SK-N-SH (cell line): ENCODE measurements at regions not wholly inside any gene's neighbourhood (a gene's known extent, or its start where the extent isn't known, plus 50 kb on each side); places are given as distances from the start of the nearest gene placed in this dataset.

ENCODE experiments used
- CTCF ChIA-PET: fragments of 300-600, 350-600 bp; formaldehyde crosslinking; extraction: SDS; loops from one replicate; lab custom pipeline; 2021; lab: Yijun Ruan, JAX
- POLR2A ChIA-PET: fragments of 350-600 bp; sonication (Branson Sonifier 250); formaldehyde crosslinking; extraction: SDS; loops from one replicate; lab custom pipeline; 2020; ENCODE audit warnings: antibody characterized with exemption, inconsistent platforms; lab: Yijun Ruan, JAX
- DNase-seq: peaks from one replicate; pipeline ENCODE4 v3.0.0; 2012
- H2AFZ ChIP-seq: fragments of 200-600 bp; sonication (generic); 2 replicates; pipeline ENCODE4 v1.8.1; 2016; ENCODE audit warnings: antibody characterized with exemption, mild to moderate bottlenecking, low read depth
- H3F3A ChIP-seq: fragments of 200-600 bp; sonication (generic); replicated peaks from 2 replicates; pipeline ENCODE3; 2016; ENCODE audit warnings: antibody characterized with exemption, mild to moderate bottlenecking; ENCODE audit not compliant: insufficient read depth
- H3K27ac ChIP-seq, 2 experiments: fragments of 200-500 bp in 1 of 2; fragments of 200-600 bp in 1 of 2; sonication (Bioruptor generic) in 1 of 2; sonication (generic), shearing (Covaris generic) in 1 of 2; 2 replicates each; pipeline versions ENCODE4 v1.5.1 to v1.6.1; 2014 to 2016; ENCODE audit warnings: low read depth in 2 of 2, inconsistent platforms in 1 of 2, low read length in 1 of 2, mild to moderate bottlenecking in 1 of 2, mixed read lengths in 1 of 2
- H3K27me3 ChIP-seq: fragments of 200-600 bp; sonication (generic), shearing (Covaris generic); 2 replicates; pipeline ENCODE4 v1.6.1; 2016; ENCODE audit warnings: mixed run types; ENCODE audit not compliant: insufficient read depth
- H3K36me3 ChIP-seq, 2 experiments: fragments of 200-500 bp in 1 of 2; fragments of 200-600 bp in 1 of 2; sonication (Bioruptor generic) in 1 of 2; sonication (generic) in 1 of 2; replicated peaks in 1 of 2; 2 replicates each; pipeline versions ENCODE3 to v1.5.1; 2014 to 2016; ENCODE audit warnings: low read length in 1 of 2, mild to moderate bottlenecking in 1 of 2; ENCODE audit not compliant: insufficient read depth in 2 of 2, control insufficient read depth in 1 of 2
- H3K4me1 ChIP-seq, 2 experiments: fragments of 200-500 bp in 1 of 2; fragments of 200-600 bp in 1 of 2; sonication (Bioruptor generic) in 1 of 2; sonication (generic), shearing (Covaris generic) in 1 of 2; 2 replicates each; pipeline versions ENCODE4 v1.5.1 to v1.6.1; 2014 to 2016; ENCODE audit warnings: low read depth in 1 of 2, low read length in 1 of 2, mixed run types in 1 of 2; ENCODE audit not compliant: insufficient read depth in 2 of 2, control insufficient read depth in 1 of 2
- H3K4me2 ChIP-seq: fragments of 200-600 bp; sonication (generic), shearing (Covaris generic); 2 replicates; pipeline ENCODE4 v1.6.1; 2017; ENCODE audit warnings: mixed run types
- H3K4me3 ChIP-seq, 2 experiments: fragments of 200-500 bp in 1 of 2; fragments of 200-600 bp in 1 of 2; sonication (Bioruptor generic) in 1 of 2; sonication (generic), shearing (Covaris generic) in 1 of 2; 2 replicates each; pipeline versions ENCODE4 v1.5.1 to v1.8.1; 2014 to 2016; ENCODE audit warnings: low read depth in 2 of 2, inconsistent platforms in 1 of 2, low read length in 1 of 2, mild to moderate bottlenecking in 1 of 2, mixed read lengths in 1 of 2, moderate library complexity in 1 of 2
- H3K79me2 ChIP-seq: fragments of 200-600 bp; sonication (generic); 2 replicates; pipeline ENCODE4 v1.8.1; 2017; ENCODE audit warnings: mild to moderate bottlenecking; ENCODE audit not compliant: insufficient read depth
- H3K9ac ChIP-seq: fragments of 200-600 bp; sonication (generic); 2 replicates; pipeline ENCODE4 v1.6.1; 2017; ENCODE audit warnings: mixed run types
- H3K9me2 ChIP-seq: fragments of 200-600 bp; sonication (generic); 2 replicates; pipeline ENCODE4 v1.6.1; 2017; ENCODE audit warnings: mixed run types
- H3K9me3 ChIP-seq: fragments of 200-600 bp; sonication (generic); 2 replicates; pipeline ENCODE4 v1.6.1; 2017; ENCODE audit warnings: mixed run types, mild to moderate bottlenecking, moderate library complexity
- H4K20me1 ChIP-seq: fragments of 200-600 bp; sonication (generic); 2 replicates; pipeline ENCODE4 v1.6.1; 2017; ENCODE audit warnings: mild to moderate bottlenecking, mixed run types; ENCODE audit not compliant: insufficient read depth
- CHD2 ChIP-seq: fragments of 150-350 bp; IDR thresholded peaks from 2 replicates; pipeline ENCODE4 v1.6.1; 2018; ENCODE audit warnings: low read length; ENCODE audit not compliant: partially characterized antibody
- ELF1 ChIP-seq: IDR thresholded peaks from 2 replicates; pipeline ENCODE4 v1.4.0; 2012
- EP300 ChIP-seq, 2 experiments: IDR thresholded peaks; 2 replicates each; pipeline versions ENCODE4 v1.4.0 to v1.6.1; 2012; ENCODE audit warnings: borderline replicate concordance in 1 of 2, low read depth in 1 of 2, low read length in 1 of 2
- EZH2phosphoT487 ChIP-seq: fragments of 200-600 bp; sonication (generic); IDR thresholded peaks from 2 replicates; pipeline ENCODE4 v1.6.1; 2017; ENCODE audit warnings: low read depth, mixed run types, mild to moderate bottlenecking, antibody characterized with exemption, moderate library complexity, borderline replicate concordance
- FOXJ3 ChIP-seq: sonication (generic); formaldehyde crosslinking; IDR thresholded peaks from 2 replicates; pipeline ENCODE4 v1.5.1; 2020; ENCODE audit warnings: mild to moderate bottlenecking, missing genetic modification reagents
- GABPA ChIP-seq: IDR thresholded peaks from 2 replicates; pipeline ENCODE4 v1.4.0; 2012; ENCODE audit warnings: low read depth, mild to moderate bottlenecking
- GATA2 ChIP-seq: sonication (generic); formaldehyde crosslinking; IDR thresholded peaks from 2 replicates; pipeline ENCODE4 v1.5.0; 2020; ENCODE audit warnings: mild to moderate bottlenecking, missing genetic modification reagents
- JUND ChIP-seq: IDR thresholded peaks from 2 replicates; pipeline ENCODE4 v1.4.0; 2012
- MXI1 ChIP-seq: IDR thresholded peaks from 2 replicates; pipeline ENCODE4 v1.6.1; 2012; ENCODE audit warnings: mild to moderate bottlenecking, low read depth, low read length, improper control_type of control experiment
- NFIC ChIP-seq: IDR thresholded peaks from 2 replicates; pipeline ENCODE4 v1.4.0; 2012; ENCODE audit warnings: borderline replicate concordance
- NRF1 ChIP-seq: IDR thresholded peaks from 2 replicates; pipeline ENCODE4 v1.6.1; 2012; ENCODE audit warnings: low read depth, mild to moderate bottlenecking, low read length
- RFX5 ChIP-seq: IDR thresholded peaks from 2 replicates; pipeline ENCODE4 v1.6.1; 2012; ENCODE audit warnings: mild to moderate bottlenecking, improper control_type of control experiment, low read length
- RXRA ChIP-seq: IDR thresholded peaks from 2 replicates; pipeline ENCODE4 v1.4.0; 2012; ENCODE audit warnings: low read depth, mild to moderate bottlenecking, borderline replicate concordance
- SMC3 ChIP-seq: IDR thresholded peaks from 2 replicates; pipeline ENCODE4 v1.6.1; 2012; ENCODE audit warnings: low read depth, low read length, improper control_type of control experiment
- TEAD4 ChIP-seq: IDR thresholded peaks from 2 replicates; pipeline ENCODE4 v1.4.0; 2012; ENCODE audit warnings: mild to moderate bottlenecking, borderline replicate concordance; ENCODE audit not compliant: insufficient read depth
- ZBTB33 ChIP-seq: IDR thresholded peaks from 2 replicates; pipeline ENCODE4 v1.4.0; 2012; ENCODE audit warnings: low read depth, borderline replicate concordance
- WGBS: methylation state at CpG from one replicate; pipeline ENCODE4 v1.1.6; 2017; ENCODE audit warnings: low lambda C conversion rate; 5-methylcytosine and 5-hydroxymethylcytosine counted together
- TF ChIP-seq, protein P1 (sequence below): IDR thresholded peaks from 2 replicates; pipeline ENCODE4 v1.4.0; 2012; ENCODE audit warnings: low read depth, borderline replicate concordance
- TF ChIP-seq, protein P2 (sequence below): IDR thresholded peaks from 2 replicates; pipeline ENCODE4 v1.6.1; 2012; ENCODE audit warnings: mild to moderate bottlenecking, low read depth, low read length, moderate library complexity
- TF ChIP-seq, protein P3 (sequence below): fragments of 150-350 bp; IDR thresholded peaks from 2 replicates; pipeline ENCODE4 v1.6.1; 2016; ENCODE audit warnings: mild to moderate bottlenecking, low read depth, low read length
- TF ChIP-seq, protein P4 (sequence below): IDR thresholded peaks from 2 replicates; pipeline ENCODE4 v1.4.0; 2012; ENCODE audit warnings: low read depth

DNA sequence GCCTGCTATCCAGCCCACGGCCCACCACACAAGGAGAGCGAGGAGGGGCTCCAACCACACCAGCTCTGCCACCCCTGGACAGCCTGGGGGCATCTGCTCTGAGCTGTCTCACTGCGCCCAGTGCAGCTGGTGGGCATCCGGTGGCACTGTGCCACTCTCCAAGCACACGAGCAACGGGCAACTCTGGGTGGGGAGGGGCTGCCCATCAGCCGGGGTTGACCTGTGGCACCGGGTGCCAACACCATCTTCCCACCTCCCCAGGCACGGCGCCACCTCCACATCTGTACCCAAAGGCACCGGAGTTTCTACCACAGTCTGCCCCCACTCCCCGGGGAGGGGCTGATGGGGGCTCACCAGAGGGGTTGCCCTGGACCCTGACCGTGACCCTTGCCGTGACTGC is 241.8 kb downstream of the RBFOX3 start:
- CTCF ChIA-PET, result interaction anchor here (1.0 to 2.7 kb wide), 3 partner anchors 19 to 183 kb away, joined by 3 to 13 read pairs (median 7); no protein-coding TSS in a partner anchor
- POLR2A ChIA-PET, result no interaction called here

GRCh38 chr17:79368521-79368920 is 242.3 kb downstream of the RBFOX3 start:
- Histone ChIP-seq H3K9me2 (no peaks in the 10 kb centered on the region), H2AFZ (no peak overlapping the region), H3K27me3 (peaks cover 34% of the 10 kb centered on the region; the same call in 1 of the 2 replicates), H3F3A (no peaks in the 10 kb centered on the region), H3K9ac (no peak overlapping the region), H4K20me1 (no peaks in the 10 kb centered on the region), H3K9me3 (no peaks in the 10 kb centered on the region), H3K4me2 (no peak overlapping the region), H3K27ac (no peak overlapping the region), H3K4me3 (no peak overlapping the region), H3K4me1 (no peaks in the 10 kb centered on the region), H3K36me3 (no peaks in the 10 kb centered on the region), H3K79me2 (no peaks in the 10 kb centered on the region)
- no peak for DNase-seq
- CTCF ChIA-PET, result interaction anchor here (1.0 to 2.7 kb wide), 3 partner anchors 20 to 182 kb away, joined by 3 to 13 read pairs (median 7); no protein-coding TSS in a partner anchor
- WGBS, result 46% methylated on average over 6 of the region's 9 CpGs
- POLR2A ChIA-PET, result no interaction called here
- TF ChIP-seq TEAD4 (no peak), JUND (no peak), FOXJ3 (CRISPR knock-in tag) (no peak), EZH2phosphoT487 (no peak), SMC3 (no peak), NFIC (no peak), RXRA (no peak), EP300 (IDR thresholded peaks at IDR 0.05; ENCODE audit: borderline replicate concordance in 1 of 2, low read depth in 1 of 2, low read length in 1 of 2) (no peak), GATA2 (CRISPR knock-in tag) (no peak), CHD2 (no peak)
- TF ChIP-seq, protein P1, sequence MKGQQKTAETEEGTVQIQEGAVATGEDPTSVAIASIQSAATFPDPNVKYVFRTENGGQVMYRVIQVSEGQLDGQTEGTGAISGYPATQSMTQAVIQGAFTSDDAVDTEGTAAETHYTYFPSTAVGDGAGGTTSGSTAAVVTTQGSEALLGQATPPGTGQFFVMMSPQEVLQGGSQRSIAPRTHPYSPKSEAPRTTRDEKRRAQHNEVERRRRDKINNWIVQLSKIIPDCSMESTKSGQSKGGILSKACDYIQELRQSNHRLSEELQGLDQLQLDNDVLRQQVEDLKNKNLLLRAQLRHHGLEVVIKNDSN, result no peak
- TF ChIP-seq, protein P2, sequence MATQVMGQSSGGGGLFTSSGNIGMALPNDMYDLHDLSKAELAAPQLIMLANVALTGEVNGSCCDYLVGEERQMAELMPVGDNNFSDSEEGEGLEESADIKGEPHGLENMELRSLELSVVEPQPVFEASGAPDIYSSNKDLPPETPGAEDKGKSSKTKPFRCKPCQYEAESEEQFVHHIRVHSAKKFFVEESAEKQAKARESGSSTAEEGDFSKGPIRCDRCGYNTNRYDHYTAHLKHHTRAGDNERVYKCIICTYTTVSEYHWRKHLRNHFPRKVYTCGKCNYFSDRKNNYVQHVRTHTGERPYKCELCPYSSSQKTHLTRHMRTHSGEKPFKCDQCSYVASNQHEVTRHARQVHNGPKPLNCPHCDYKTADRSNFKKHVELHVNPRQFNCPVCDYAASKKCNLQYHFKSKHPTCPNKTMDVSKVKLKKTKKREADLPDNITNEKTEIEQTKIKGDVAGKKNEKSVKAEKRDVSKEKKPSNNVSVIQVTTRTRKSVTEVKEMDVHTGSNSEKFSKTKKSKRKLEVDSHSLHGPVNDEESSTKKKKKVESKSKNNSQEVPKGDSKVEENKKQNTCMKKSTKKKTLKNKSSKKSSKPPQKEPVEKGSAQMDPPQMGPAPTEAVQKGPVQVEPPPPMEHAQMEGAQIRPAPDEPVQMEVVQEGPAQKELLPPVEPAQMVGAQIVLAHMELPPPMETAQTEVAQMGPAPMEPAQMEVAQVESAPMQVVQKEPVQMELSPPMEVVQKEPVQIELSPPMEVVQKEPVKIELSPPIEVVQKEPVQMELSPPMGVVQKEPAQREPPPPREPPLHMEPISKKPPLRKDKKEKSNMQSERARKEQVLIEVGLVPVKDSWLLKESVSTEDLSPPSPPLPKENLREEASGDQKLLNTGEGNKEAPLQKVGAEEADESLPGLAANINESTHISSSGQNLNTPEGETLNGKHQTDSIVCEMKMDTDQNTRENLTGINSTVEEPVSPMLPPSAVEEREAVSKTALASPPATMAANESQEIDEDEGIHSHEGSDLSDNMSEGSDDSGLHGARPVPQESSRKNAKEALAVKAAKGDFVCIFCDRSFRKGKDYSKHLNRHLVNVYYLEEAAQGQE, result no peak

More for the DNA sequence above, 241.8 kb downstream of the RBFOX3 start:
- Histone ChIP-seq H3K79me2 (no peaks in the 10 kb centered on the region), H3F3A (no peaks in the 10 kb centered on the region), H3K9me3 (no peaks in the 10 kb centered on the region), H3K9ac (no peak overlapping the region), H3K4me1 (no peaks in the 10 kb centered on the region), H3K27ac (no peak overlapping the region), H4K20me1 (no peaks in the 10 kb centered on the region), H3K9me2 (no peaks in the 10 kb centered on the region), H3K4me2 (no peak overlapping the region), H2AFZ (no peak overlapping the region), H3K4me3 (no peak overlapping the region), H3K36me3 (no peaks in the 10 kb centered on the region), H3K27me3 (peaks cover 32% of the 10 kb centered on the region; the same call in 1 of the 2 replicates)
- WGBS, result 44% methylated on average over 12 of the region's 14 CpGs
- TF ChIP-seq, protein P3, sequence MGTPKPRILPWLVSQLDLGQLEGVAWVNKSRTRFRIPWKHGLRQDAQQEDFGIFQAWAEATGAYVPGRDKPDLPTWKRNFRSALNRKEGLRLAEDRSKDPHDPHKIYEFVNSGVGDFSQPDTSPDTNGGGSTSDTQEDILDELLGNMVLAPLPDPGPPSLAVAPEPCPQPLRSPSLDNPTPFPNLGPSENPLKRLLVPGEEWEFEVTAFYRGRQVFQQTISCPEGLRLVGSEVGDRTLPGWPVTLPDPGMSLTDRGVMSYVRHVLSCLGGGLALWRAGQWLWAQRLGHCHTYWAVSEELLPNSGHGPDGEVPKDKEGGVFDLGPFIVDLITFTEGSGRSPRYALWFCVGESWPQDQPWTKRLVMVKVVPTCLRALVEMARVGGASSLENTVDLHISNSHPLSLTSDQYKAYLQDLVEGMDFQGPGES, result no peak
- no peak for TF ChIP-seq NRF1
- no peak for TF ChIP-seq ZBTB33
- no peak for TF ChIP-seq MXI1
- TF ChIP-seq, protein P4, sequence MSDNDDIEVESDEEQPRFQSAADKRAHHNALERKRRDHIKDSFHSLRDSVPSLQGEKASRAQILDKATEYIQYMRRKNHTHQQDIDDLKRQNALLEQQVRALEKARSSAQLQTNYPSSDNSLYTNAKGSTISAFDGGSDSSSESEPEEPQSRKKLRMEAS, result no peak
- TF ChIP-seq GATA2 (CRISPR knock-in tag), result no peak
- TF ChIP-seq GABPA, result no peak
- TF ChIP-seq RFX5, result no peak
- TF ChIP-seq ELF1, result no peak
- no peak for DNase-seq
